ENCODE measurements at regions not wholly inside any gene's neighbourhood (a gene's known extent, or its start where the extent isn't known, plus 50 kb on each side); places are given as distances from the start of the nearest gene placed in this dataset.

- TF ChIP-seq CTCF (IDR thresholded peaks at IDR 0.05) (no peak), POLR2A (IDR thresholded peaks at IDR 0.05) (no peak)
These were observed 660.8 kb downstream of the MECOM start for GRCh38 chr3:169002689-169003088.
